ENCODE measurements at regions not wholly inside any gene's neighbourhood (a gene's known extent, or its start where the extent isn't known, plus 50 kb on each side); places are given as distances from the start of the nearest gene placed in this dataset.

GRCh38 chr14:27862684-27863083 lies 903.9 kb upstream of the FOXG1 start:
- Histone ChIP-seq H3K36me3 (ENCODE audit: insufficient read depth, low read length, poor library complexity, severe bottlenecking) (no peaks in the 10 kb centered on the region), H3K4me1 (ENCODE audit: insufficient read depth, low read length, poor library complexity, severe bottlenecking) (no peaks in the 10 kb centered on the region), H3K9me3 (ENCODE audit: low read depth, low read length, poor library complexity, severe bottlenecking) (no peaks in the 10 kb centered on the region), H3K27ac (ENCODE audit: low read depth, low read length, poor library complexity, severe bottlenecking) (no peak overlapping the region), H3K27me3 (replicated peaks; ENCODE audit: insufficient read depth, low read depth, low read length, poor library complexity) (no peaks in the 10 kb centered on the region), H3K4me3 (ENCODE audit: low read depth, low read length, poor library complexity, severe bottlenecking) (no peak overlapping the region)
- POLR2A ChIA-PET (ENCODE audit: low non-redundant PET): no interaction called here
- BruUV-seq (replicated peaks): no TSS peak
- intact Hi-C loops (cut with micrococcal nuclease; ENCODE audit: unreplicated experiment): no loop called here
- TF ChIP-seq CTCF (conservative IDR thresholded peaks at IDR 0.05; ENCODE audit: low read depth, low read length) (no peak), EZH2 (IDR thresholded peaks at IDR 0.05; ENCODE audit: borderline replicate concordance, low read depth, low read length, poor library complexity, severe bottlenecking) (no peak)
- CTCF ChIA-PET: no interaction called here
- no peak for DNase-seq (ENCODE audit: low spot score)

GRCh38 chr14:27863166-27863565 lies 903.4 kb upstream of the FOXG1 start:
- Histone ChIP-seq H3K4me1 (ENCODE audit: insufficient read depth, low read length, poor library complexity, severe bottlenecking) (no peaks in the 10 kb centered on the region), H3K27me3 (replicated peaks; ENCODE audit: insufficient read depth, low read depth, low read length, poor library complexity) (no peaks in the 10 kb centered on the region), H3K27ac (ENCODE audit: low read depth, low read length, poor library complexity, severe bottlenecking) (no peak overlapping the region), H3K36me3 (ENCODE audit: insufficient read depth, low read length, poor library complexity, severe bottlenecking) (no peaks in the 10 kb centered on the region), H3K9me3 (ENCODE audit: low read depth, low read length, poor library complexity, severe bottlenecking) (no peaks in the 10 kb centered on the region), H3K4me3 (ENCODE audit: low read depth, low read length, poor library complexity, severe bottlenecking) (no peak overlapping the region)
- ChIA-PET CTCF (no interaction called here), POLR2A (ENCODE audit: low non-redundant PET) (no interaction called here)
- BruUV-seq (replicated peaks): no TSS peak
- intact Hi-C loops (cut with micrococcal nuclease; ENCODE audit: unreplicated experiment): no loop called here
- TF ChIP-seq CTCF (conservative IDR thresholded peaks at IDR 0.05; ENCODE audit: low read depth, low read length) (no peak), EZH2 (IDR thresholded peaks at IDR 0.05; ENCODE audit: borderline replicate concordance, low read depth, low read length, poor library complexity, severe bottlenecking) (no peak)
- peak; percentile 12 for DNase-seq (ENCODE audit: low spot score)

- no TSS peak for BruUV-seq (replicated peaks)
Measured at GRCh38 chr14:27881063-27881462, 885.5 kb upstream of the FOXG1 start.

More at GRCh38 chr14:27881063-27881462, 885.5 kb upstream of the FOXG1 start:
- H3K9me3 ChIP-seq (ENCODE audit: low read depth, low read length, poor library complexity, severe bottlenecking): peaks cover 20% of the 10 kb centered on the region
- H3K27me3 ChIP-seq (replicated peaks; ENCODE audit: insufficient read depth, low read depth, low read length, poor library complexity): no peaks in the 10 kb centered on the region
- ChIA-PET CTCF (no interaction called here), POLR2A (ENCODE audit: low non-redundant PET) (no interaction called here)
- intact Hi-C loops (cut with micrococcal nuclease; ENCODE audit: unreplicated experiment): no loop called here
- TF ChIP-seq CTCF (conservative IDR thresholded peaks at IDR 0.05; ENCODE audit: low read depth, low read length): no peak
- no peak for TF ChIP-seq EZH2 (IDR thresholded peaks at IDR 0.05; ENCODE audit: borderline replicate concordance, low read depth, low read length, poor library complexity, severe bottlenecking)
- no peak overlapping the region for H3K27ac ChIP-seq (ENCODE audit: low read depth, low read length, poor library complexity, severe bottlenecking)
- no peaks in the 10 kb centered on the region for H3K4me1 ChIP-seq (ENCODE audit: insufficient read depth, low read length, poor library complexity, severe bottlenecking)
- DNase-seq (ENCODE audit: low spot score): no peak
- no peaks in the 10 kb centered on the region for H3K36me3 ChIP-seq (ENCODE audit: insufficient read depth, low read length, poor library complexity, severe bottlenecking)
- no peak overlapping the region for H3K4me3 ChIP-seq (ENCODE audit: low read depth, low read length, poor library complexity, severe bottlenecking)

Measured in A673 (cell line).